PC-9 (cell line): ENCODE measurements at regions not wholly inside any gene's neighbourhood (a gene's known extent, or its start where the extent isn't known, plus 50 kb on each side); places are given as distances from the start of the nearest gene placed in this dataset.

Experiments
- EZH2 ChIP-seq: fragments of 200-600 bp; sonication (generic); IDR thresholded peaks from 2 replicates; pipeline ENCODE4 v1.8.0; 2017; ENCODE audit warnings: antibody characterized with exemption, low read depth
- TF ChIP-seq, protein P1 (sequence below): fragments of 200-600 bp; sonication (generic); conservative IDR thresholded peaks from 2 replicates; pipeline ENCODE4 v1.6.1; 2017; ENCODE audit warnings: mixed run types, antibody characterized with exemption, mild to moderate bottlenecking, moderate library complexity

DNA sequence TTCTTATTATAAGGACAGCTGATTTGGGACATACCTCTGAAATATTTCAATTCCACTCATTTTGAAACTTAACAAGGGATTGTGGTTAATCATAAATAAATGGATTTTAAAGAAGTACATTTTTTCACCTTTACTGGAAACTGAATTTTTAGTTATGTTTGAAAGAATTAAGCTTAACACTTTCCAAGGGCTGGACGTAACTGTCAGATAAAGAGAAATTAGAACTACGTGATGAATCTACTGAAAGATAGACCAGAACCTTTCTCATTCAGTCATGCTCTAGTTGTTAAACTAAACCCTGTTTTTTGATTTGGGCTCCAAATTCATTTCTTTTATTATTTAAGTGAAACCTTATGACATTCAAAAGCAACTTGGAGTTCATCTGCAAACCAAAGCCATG lies 1892.1 kb upstream of the SEL1L start:
- TF ChIP-seq, protein P1, sequence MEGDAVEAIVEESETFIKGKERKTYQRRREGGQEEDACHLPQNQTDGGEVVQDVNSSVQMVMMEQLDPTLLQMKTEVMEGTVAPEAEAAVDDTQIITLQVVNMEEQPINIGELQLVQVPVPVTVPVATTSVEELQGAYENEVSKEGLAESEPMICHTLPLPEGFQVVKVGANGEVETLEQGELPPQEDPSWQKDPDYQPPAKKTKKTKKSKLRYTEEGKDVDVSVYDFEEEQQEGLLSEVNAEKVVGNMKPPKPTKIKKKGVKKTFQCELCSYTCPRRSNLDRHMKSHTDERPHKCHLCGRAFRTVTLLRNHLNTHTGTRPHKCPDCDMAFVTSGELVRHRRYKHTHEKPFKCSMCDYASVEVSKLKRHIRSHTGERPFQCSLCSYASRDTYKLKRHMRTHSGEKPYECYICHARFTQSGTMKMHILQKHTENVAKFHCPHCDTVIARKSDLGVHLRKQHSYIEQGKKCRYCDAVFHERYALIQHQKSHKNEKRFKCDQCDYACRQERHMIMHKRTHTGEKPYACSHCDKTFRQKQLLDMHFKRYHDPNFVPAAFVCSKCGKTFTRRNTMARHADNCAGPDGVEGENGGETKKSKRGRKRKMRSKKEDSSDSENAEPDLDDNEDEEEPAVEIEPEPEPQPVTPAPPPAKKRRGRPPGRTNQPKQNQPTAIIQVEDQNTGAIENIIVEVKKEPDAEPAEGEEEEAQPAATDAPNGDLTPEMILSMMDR = no peak
- TF ChIP-seq EZH2 = no peak
